ENCODE measurements at regions not wholly inside any gene's neighbourhood (a gene's known extent, or its start where the extent isn't known, plus 50 kb on each side); places are given as distances from the start of the nearest gene placed in this dataset.

- no peak for TF ChIP-seq CTCF (conservative IDR thresholded peaks at IDR 0.05; ENCODE audit: low read length)
- no peak for TF ChIP-seq EZH2phosphoT487 (IDR thresholded peaks at IDR 0.05; ENCODE audit: borderline replicate concordance)
Measured at GRCh38 chr18:25497151-25497794, 145.3 kb upstream of the ZNF521 start.

All from Loucy (cell line).